RWPE2 (cell line): ENCODE measurements at regions not wholly inside any gene's neighbourhood (a gene's known extent, or its start where the extent isn't known, plus 50 kb on each side); places are given as distances from the start of the nearest gene placed in this dataset.
A peak's percentile ranks its signal among the peaks of the same experiment; 100 is the strongest.

Experiments
- ATAC-seq: fragments of 200-7000 bp; cut with Tn5 transposase; 3 replicates; pipeline ENCODE4 v1.9.1; 2021; ENCODE audit warnings: low read depth
- DNase-seq: peaks from one replicate; pipeline ENCODE4 v3.0.0-alpha.2; 2020; ENCODE audit warnings: low spot score
- H3K27ac ChIP-seq: fragments of 450-650 bp; 2 replicates; pipeline ENCODE4 v1.5.1; 2017; ENCODE audit warnings: mild to moderate bottlenecking; ENCODE audit not compliant: poor library complexity, severe bottlenecking
- H3K27me3 ChIP-seq: fragments of 250-450 bp; sonication (Bioruptor Pico); 2 replicates; pipeline ENCODE4 v1.5.1; 2021; ENCODE audit warnings: mild to moderate bottlenecking, moderate library complexity; ENCODE audit not compliant: insufficient read depth, poor library complexity, severe bottlenecking
- H3K36me3 ChIP-seq: fragments of 250-450 bp; sonication (Bioruptor Pico); 2 replicates; pipeline ENCODE4 v1.5.1; 2020; ENCODE audit warnings: low read depth, mild to moderate bottlenecking, moderate library complexity
- H3K4me1 ChIP-seq: fragments of 250-450 bp; sonication (Bioruptor Pico); 2 replicates; pipeline ENCODE4 v1.5.1; 2021; ENCODE audit warnings: mild to moderate bottlenecking, moderate library complexity; ENCODE audit not compliant: insufficient read depth, poor library complexity, severe bottlenecking
- H3K4me3 ChIP-seq: fragments of 250-450 bp; sonication (Bioruptor Pico); 2 replicates; pipeline ENCODE4 v1.5.1; 2021; ENCODE audit warnings: mild to moderate bottlenecking, moderate library complexity; ENCODE audit not compliant: severe bottlenecking
- H3K9me3 ChIP-seq: fragments of 250-450 bp; sonication (Bioruptor Pico); 2 replicates; pipeline ENCODE4 v1.5.1; 2021; ENCODE audit warnings: mild to moderate bottlenecking, moderate library complexity; ENCODE audit not compliant: severe bottlenecking
- CTCF ChIP-seq: fragments of 450-650 bp; IDR thresholded peaks from one replicate; pipeline ENCODE4 v1.5.1; 2017; ENCODE audit warnings: mild to moderate bottlenecking, moderate library complexity; ENCODE audit not compliant: poor library complexity, severe bottlenecking

- ATAC-seq (peak; percentile 53), DNase-seq (no peak)
- no peak overlapping the region for H3K27ac ChIP-seq
- TF ChIP-seq CTCF: no peak
- H3K4me3 ChIP-seq: no peak overlapping the region
- H3K27me3 ChIP-seq: no peaks in the 10 kb centered on the region
- peaks cover 3% of the 10 kb centered on the region for H3K4me1 ChIP-seq
- H3K9me3 ChIP-seq: no peaks in the 10 kb centered on the region
- no peaks in the 10 kb centered on the region for H3K36me3 ChIP-seq
Observed at GRCh38 chr3:22585504-22585903, 617.6 kb upstream of the UBE2E2 start.

GRCh38 chr3:22585911-22586310 is 617.2 kb upstream of the UBE2E2 start:
- no peak for TF ChIP-seq CTCF
- no peak for DNase-seq

GRCh38 chr3:22587446-22587845 is 615.7 kb upstream of the UBE2E2 start:
- no peak overlapping the region for H3K4me3 ChIP-seq
- peaks cover 3% of the 10 kb centered on the region for H3K4me1 ChIP-seq
- DNase-seq (no peak), ATAC-seq (no peak)
- no peaks in the 10 kb centered on the region for H3K9me3 ChIP-seq
- no peak overlapping the region for H3K27ac ChIP-seq
- no peak for TF ChIP-seq CTCF
- H3K27me3 ChIP-seq: peaks cover 5% of the 10 kb centered on the region
- H3K36me3 ChIP-seq: no peaks in the 10 kb centered on the region

More at GRCh38 chr3:22585911-22586310, 617.2 kb upstream of the UBE2E2 start:
- Histone ChIP-seq H3K27ac (no peak overlapping the region), H3K9me3 (no peaks in the 10 kb centered on the region), H3K27me3 (peaks cover under 1% of the 10 kb centered on the region), H3K4me1 (peaks cover 3% of the 10 kb centered on the region), H3K36me3 (no peaks in the 10 kb centered on the region), H3K4me3 (no peak overlapping the region)
- ATAC-seq: no peak

- Histone ChIP-seq H3K36me3 (no peaks in the 10 kb centered on the region), H3K4me1 (no peaks in the 10 kb centered on the region), H3K27me3 (peaks cover 5% of the 10 kb centered on the region), H3K27ac (no peak overlapping the region), H3K9me3 (no peaks in the 10 kb centered on the region), H3K4me3 (no peak overlapping the region)
- DNase-seq (no peak), ATAC-seq (no peak)
- TF ChIP-seq CTCF: no peak
Observed at GRCh38 chr3:22593638-22594037, 609.5 kb upstream of the UBE2E2 start.

- ATAC-seq (peak; percentile 90), DNase-seq (no peak)
- no peak for TF ChIP-seq CTCF
- Histone ChIP-seq H3K9me3 (no peaks in the 10 kb centered on the region), H3K27ac (no peak overlapping the region), H3K4me3 (no peak overlapping the region), H3K27me3 (peaks cover 5% of the 10 kb centered on the region), H3K36me3 (no peaks in the 10 kb centered on the region), H3K4me1 (no peaks in the 10 kb centered on the region)
Observed at GRCh38 chr3:22594990-22595389, 608.1 kb upstream of the UBE2E2 start.
